CD4-positive, alpha-beta T cell treated with Interleukin-15 for 1 hour (primary cell): ENCODE measurements at regions not wholly inside any gene's neighbourhood (a gene's known extent, or its start where the extent isn't known, plus 50 kb on each side); places are given as distances from the start of the nearest gene placed in this dataset.

Experiments
- DNase-seq: peaks from one replicate; pipeline ENCODE4 v3.0.0-alpha.2; 2020

GRCh38 chr3:194219826-194220410 lies 84.0 kb downstream of the HES1 start:
- no peak for DNase-seq

- no peak for DNase-seq
These were observed 85.0 kb downstream of the HES1 start for GRCh38 chr3:194220901-194221326.

- no peak for DNase-seq
These were observed 85.4 kb downstream of the HES1 start for GRCh38 chr3:194221336-194221735.

- DNase-seq = no peak
These were observed 88.0 kb downstream of the HES1 start for GRCh38 chr3:194223951-194224350.

- DNase-seq = no peak
These were observed 88.8 kb downstream of the HES1 start for GRCh38 chr3:194224471-194225417.

- DNase-seq = no peak
These were observed 89.5 kb downstream of the HES1 start for GRCh38 chr3:194225418-194225812.

- no peak for DNase-seq
These were observed 90.2 kb downstream of the HES1 start for GRCh38 chr3:194225988-194226663.

- DNase-seq = no peak
These were observed 96.2 kb downstream of the HES1 start for GRCh38 chr3:194231929-194232832.

- DNase-seq = no peak
These were observed 97.2 kb downstream of the HES1 start for GRCh38 chr3:194233150-194233549.

GRCh38 chr3:194235160-194235559 lies 99.2 kb downstream of the HES1 start:
- DNase-seq = no peak

- DNase-seq = no peak
These were observed 101.2 kb downstream of the HES1 start for GRCh38 chr3:194237110-194237509.

GRCh38 chr3:194240766-194241165 lies 104.8 kb downstream of the HES1 start:
- no peak for DNase-seq

- no peak for DNase-seq
These were observed 107.4 kb downstream of the HES1 start for GRCh38 chr3:194243172-194243837.

GRCh38 chr3:194244167-194244566 lies 107.0 kb downstream of the CPN2 start:
- DNase-seq = no peak

GRCh38 chr3:194245474-194245873 lies 105.7 kb downstream of the CPN2 start:
- no peak for DNase-seq

GRCh38 chr3:194245975-194246561 lies 105.1 kb downstream of the CPN2 start:
- DNase-seq = no peak

GRCh38 chr3:194246709-194247349 lies 104.3 kb downstream of the CPN2 start:
- no peak for DNase-seq

- no peak for DNase-seq
These were observed 103.8 kb downstream of the CPN2 start for GRCh38 chr3:194247350-194247740.

- no peak for DNase-seq
These were observed 101.6 kb downstream of the CPN2 start for GRCh38 chr3:194249323-194250097.
